ENCODE measurements at regions not wholly inside any gene's neighbourhood (a gene's known extent, or its start where the extent isn't known, plus 50 kb on each side); places are given as distances from the start of the nearest gene placed in this dataset.
"Not testable (repeated sequence)": the region's sequence is repeated elsewhere in the genome, so short reads cannot be mapped to it uniquely, and the experiment has no call there.

DNA sequence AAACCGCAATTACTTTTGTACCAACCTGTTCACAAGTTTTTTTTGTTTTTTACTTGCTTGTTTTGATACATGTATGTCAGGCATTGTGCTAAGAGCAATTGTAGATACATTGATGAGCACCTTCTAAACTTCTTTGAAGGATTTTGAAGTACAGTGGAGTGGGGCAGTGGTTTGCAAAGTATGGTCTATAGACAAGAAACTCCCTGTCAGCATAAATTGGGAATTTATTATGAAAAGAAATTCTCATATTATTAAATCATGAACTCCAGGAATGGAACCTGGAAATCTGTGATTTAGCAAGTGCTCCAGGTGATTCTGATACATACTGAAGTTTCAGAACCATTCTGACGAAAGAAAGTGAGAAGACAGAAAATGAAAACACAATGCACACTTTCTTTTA is 733.4 kb downstream of the C4orf33 start:
- no peak for DNase-seq (ENCODE audit: low read depth in 4 of 4, low spot score in 3 of 4)

DNA sequence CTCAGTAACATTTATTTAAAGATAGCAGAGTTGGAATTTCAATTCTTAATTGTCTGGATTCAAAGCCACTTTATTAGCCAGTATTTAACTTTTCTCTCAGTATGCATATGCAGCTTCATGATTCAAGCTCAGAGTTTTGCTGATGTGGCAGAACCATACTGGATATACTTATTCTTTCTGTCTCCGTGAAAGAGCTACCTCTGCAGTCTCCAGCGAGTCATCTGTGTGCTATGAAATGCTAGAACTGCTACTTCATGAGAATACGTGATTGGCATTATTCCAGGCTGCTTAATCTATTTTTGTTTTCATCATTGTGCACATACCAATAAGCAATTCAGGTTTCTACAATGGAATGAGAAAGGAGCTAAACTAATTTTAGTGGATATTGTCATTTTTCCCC is 743.7 kb downstream of the C4orf33 start:
- no peak for DNase-seq (ENCODE audit: low read depth in 4 of 4, low spot score in 3 of 4)

DNA sequence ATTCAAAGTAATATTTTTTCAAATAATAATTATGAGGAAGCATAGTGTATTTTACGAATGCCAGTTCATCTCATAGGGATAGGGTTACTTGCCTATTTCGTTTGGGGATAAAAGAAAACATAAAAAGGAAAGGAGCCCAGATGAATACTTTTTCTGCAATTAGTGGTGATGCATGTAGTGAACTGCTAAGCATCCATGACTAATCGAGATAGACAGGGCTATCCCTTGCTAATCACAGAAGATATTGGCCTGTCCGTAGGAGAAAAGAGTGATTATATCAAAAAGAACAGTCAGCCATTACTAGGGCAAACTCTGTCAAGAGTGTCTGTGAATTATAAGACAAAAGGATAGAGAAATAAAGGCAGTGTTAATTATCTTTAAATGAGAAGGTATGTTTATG is 746.1 kb downstream of the C4orf33 start:
- no peak for DNase-seq (ENCODE audit: low read depth in 4 of 4, low spot score in 3 of 4)

- no peak for DNase-seq (ENCODE audit: low read depth in 4 of 4, low spot score in 3 of 4)
Observed at GRCh38 chr4:129852434-129852833, 756.5 kb downstream of the C4orf33 start.

DNA sequence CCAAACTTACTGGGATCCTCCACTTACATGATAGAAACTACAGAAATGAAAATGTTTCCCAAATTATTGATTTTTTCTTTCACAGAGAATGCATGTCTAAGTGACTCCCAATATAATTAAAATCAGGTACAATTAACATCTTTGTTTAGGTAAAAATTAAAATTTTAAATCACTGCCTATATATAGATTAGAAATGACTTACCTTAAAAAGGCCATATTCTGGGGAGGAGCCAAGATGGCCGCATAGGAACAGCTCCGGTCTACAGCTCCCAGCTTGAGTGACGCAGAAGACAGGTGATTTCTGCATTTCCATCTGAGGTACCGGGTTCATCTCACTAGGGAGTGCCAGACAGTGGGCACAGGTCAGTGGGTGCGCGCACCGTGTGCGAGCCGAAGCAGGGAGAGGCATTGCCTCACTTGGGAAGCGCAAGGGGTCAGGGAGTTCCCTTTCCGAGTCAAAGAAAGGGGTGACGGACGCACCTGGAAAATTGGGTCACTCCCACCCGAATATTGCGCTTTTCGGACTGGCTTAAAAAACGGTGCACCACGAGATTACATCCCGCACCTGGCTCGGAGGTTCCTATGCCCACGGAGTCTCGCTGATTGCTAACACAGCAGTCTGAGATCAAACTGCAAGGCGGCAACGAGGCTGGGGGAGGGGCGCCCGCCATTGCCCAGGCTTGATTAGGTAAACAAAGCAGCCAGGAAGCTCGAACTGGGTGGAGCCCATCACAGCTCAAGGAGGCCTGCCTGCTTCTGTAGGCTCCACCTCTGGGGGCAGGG is 757.9 kb downstream of the C4orf33 start:
- not testable (repeated sequence) for DNase-seq (ENCODE audit: low read depth in 4 of 4, low spot score in 3 of 4)

- no peak for DNase-seq (ENCODE audit: low read depth in 4 of 4, low spot score in 3 of 4)
Observed at GRCh38 chr4:129862461-129862860, 766.5 kb downstream of the C4orf33 start.

DNA sequence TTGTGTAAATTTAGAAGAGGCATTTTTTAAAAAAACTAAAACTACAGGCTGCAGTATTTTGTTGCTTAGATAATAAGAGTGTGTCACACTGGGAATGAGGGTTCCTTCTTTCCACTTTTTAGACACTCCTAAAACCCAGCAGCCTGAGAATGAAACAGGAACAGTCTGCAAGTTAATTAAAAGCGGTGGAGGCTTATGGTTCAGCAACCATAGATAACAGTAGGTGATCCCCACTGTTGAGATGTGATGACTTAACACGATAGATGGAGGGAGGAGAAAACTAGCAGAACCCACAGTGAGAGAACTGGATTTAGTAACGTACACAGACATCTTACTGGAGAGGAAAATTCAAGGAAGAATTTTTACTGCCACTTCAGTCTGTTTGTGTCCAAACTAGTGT is 767.3 kb downstream of the C4orf33 start:
- DNase-seq (ENCODE audit: low read depth in 4 of 4, low spot score in 3 of 4) = no peak

DNA sequence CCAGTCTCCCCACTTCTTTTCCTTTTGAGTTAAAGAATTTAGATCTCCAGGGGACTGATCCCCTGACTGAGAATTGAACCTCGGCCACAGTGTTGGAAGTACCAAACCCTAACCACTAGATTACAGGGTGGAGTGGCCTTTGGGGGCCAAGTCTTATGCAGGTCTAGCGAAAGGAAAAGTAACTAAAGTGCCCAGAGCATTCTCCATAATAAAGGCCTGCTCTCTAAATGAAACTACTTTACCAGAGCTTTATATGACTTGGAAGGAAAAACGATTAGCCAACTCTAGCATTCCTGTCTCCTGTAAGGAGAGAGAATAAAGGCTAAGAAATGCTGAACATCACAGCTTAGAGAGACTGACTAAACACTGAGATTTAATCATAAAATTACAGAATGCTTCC is 788.0 kb downstream of the C4orf33 start:
- DNase-seq (ENCODE audit: low read depth in 4 of 4, low spot score in 3 of 4) = no peak

GRCh38 chr4:129897111-129897510 is 801.2 kb downstream of the C4orf33 start:
- DNase-seq (ENCODE audit: low read depth in 4 of 4, low spot score in 3 of 4) = no peak

DNA sequence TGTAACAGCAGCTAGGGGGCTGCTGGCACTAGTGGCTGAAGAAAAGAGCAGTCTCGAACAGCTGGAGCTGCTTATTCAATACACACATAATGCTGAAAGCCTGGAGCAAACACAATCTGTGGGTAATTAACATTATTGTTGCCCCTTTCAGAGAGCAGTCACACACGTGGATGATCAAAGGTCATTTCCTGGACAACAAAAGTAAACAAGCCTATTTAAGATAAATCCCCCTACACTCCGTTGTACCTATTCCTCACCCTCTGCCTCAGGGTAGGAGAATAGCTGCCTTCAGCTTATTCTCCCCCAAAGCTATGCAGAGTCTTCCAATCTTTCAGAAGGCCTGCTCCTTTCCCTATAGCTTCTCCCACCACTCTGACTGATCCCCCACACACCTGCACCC is 803.9 kb downstream of the C4orf33 start:
- no peak for DNase-seq (ENCODE audit: low read depth in 4 of 4, low spot score in 3 of 4)

- DNase-seq (ENCODE audit: low read depth in 4 of 4, low spot score in 3 of 4) = no peak
Observed at GRCh38 chr4:129900430-129900953, 804.5 kb downstream of the C4orf33 start.

GRCh38 chr4:129901205-129901604 is 805.3 kb downstream of the C4orf33 start:
- DNase-seq (ENCODE audit: low read depth in 4 of 4, low spot score in 3 of 4) = no peak

- DNase-seq (ENCODE audit: low read depth in 4 of 4, low spot score in 3 of 4) = no peak
Observed at GRCh38 chr4:129903861-129904260, 807.9 kb downstream of the C4orf33 start.

DNA sequence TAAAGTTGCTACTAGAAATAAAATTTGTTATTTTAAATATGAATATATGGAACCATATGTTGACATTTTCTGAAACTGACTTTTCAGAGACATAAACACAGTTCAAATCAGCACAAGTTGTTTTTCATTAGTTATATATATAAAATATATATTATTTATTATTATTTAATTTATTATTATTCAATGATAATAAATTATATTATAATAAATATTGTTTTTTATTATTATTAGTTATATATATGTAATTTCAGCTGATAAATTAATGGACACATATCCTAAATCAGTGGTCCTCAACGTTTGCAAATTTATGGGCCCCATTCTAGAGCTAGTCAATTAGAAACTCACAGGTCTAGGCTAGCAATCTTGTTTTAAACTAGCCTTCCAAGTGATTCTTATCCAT is 809.3 kb downstream of the C4orf33 start:
- DNase-seq (ENCODE audit: low read depth in 4 of 4, low spot score in 3 of 4) = no peak

DNA sequence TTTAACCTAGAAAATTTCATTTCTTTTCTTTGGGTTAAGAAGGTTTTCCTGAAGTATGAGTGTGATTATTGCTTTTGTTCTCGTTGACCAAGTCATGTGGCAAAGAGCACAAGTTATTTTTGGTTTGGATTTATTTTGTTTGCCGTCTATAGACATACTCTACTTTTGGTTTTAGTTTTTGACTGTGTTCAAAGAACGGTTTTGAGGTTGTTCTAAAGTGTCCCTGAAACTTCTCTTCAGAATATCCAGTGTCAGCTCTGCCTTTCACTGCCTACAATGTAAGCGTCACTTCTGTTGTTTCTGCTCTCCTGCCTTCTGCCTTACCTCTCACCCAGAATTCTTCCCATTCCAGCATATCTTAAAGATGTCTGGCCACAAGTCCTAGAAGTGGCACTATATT is 812.2 kb downstream of the C4orf33 start:
- no peak for DNase-seq (ENCODE audit: low read depth in 4 of 4, low spot score in 3 of 4)

DNA sequence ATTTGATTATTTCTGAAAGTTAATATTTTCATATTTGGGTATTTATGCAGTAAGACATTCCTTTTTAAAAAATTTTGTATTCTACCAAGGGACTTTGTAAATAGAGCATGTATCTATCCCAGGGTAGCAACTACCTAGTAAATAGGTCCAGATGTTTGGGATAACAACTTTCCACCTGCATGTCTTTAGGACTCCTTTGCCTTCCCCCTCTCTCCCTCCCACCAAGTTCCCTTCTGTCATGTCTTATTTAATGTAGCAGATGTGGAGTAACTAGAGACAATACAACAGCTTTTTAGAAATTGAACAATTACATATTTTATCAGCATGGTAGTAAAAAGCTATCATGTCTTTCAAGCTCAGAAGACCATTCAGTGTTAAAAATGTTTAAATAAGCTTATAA is 821.0 kb downstream of the C4orf33 start:
- no peak for DNase-seq (ENCODE audit: low read depth in 4 of 4, low spot score in 3 of 4)

GRCh38 chr4:129917651-129918050 is 821.7 kb downstream of the C4orf33 start:
- DNase-seq (ENCODE audit: low read depth in 4 of 4, low spot score in 3 of 4) = no peak

DNA sequence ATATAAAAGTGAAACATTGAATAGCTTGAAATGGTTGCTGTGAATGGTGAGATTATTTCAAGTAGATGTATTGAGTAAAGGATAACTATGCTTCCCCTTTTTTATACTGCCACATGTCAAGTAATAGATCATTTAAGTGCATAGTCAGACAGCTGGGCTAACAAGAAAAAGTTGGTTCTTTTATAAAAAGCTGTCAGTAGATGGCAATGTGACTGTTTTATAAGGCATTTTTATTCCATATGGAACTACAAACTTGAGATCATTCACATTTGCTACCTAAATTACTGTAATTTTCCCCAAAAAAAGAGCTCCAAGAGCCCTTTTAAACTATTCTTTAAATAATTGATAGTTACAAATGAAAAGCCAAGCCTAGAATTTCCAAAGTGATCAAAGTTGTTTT is 831.0 kb downstream of the C4orf33 start:
- DNase-seq (ENCODE audit: low read depth in 4 of 4, low spot score in 3 of 4) = no peak

- no peak for DNase-seq (ENCODE audit: low read depth in 4 of 4, low spot score in 3 of 4)
Observed at GRCh38 chr4:129929052-129929451, 833.1 kb downstream of the C4orf33 start.

- DNase-seq (ENCODE audit: low read depth in 4 of 4, low spot score in 3 of 4) = no peak
Observed at GRCh38 chr4:129929984-129930383, 834.0 kb downstream of the C4orf33 start.

DNA sequence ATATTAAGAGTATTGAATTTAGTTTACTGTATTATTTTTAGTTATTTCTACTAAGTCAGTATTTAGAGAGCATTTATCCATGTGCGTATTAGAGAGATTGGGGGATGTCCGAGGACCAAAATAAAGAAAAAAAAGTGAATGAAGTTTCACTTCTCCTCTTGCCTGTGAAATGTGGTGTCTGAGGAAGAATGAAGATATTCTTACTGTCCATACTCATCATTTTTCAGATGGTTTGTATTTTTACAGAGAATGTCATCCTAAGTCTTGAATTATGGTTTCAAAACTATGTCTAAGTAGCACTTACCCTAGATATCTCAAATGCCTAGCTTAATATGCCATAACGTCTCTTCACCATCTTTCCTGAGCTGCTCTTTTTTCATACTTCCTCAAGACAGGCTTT is 854.3 kb downstream of the C4orf33 start:
- no peak for DNase-seq (ENCODE audit: low read depth in 4 of 4, low spot score in 3 of 4)

DNA sequence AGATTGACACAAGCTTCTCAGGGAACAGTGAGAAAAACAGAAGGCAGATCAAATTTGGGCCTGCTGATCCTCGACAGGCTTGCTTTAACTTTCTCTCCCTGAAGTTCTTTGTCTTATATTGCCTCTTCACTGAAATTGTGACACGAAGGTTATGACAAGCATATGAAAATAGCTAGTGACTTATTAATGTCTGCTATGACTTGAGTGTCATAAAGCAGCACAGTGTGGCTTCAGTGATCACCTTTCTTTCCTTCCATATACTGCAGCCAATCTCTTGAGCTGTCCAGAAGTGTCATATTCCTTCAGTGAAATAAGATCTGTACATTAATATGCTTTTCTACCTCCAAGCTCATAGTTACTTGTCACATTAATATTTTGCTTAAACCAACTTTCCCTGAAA is 870.2 kb downstream of the C4orf33 start:
- DNase-seq (ENCODE audit: low read depth in 4 of 4, low spot score in 3 of 4) = no peak

GRCh38 chr4:129968366-129968765 is 872.4 kb downstream of the C4orf33 start:
- DNase-seq (ENCODE audit: low read depth in 4 of 4, low spot score in 3 of 4) = no peak
